ENCODE measurements at regions not wholly inside any gene's neighbourhood (a gene's known extent, or its start where the extent isn't known, plus 50 kb on each side); places are given as distances from the start of the nearest gene placed in this dataset.

GRCh38 chr1:240000634-240001033, 91.0 kb upstream of the FMN2 start:
- peak in 1 of 2 experiments; percentile 6 for DNase-seq

GRCh38 chr1:240001177-240001740, 90.4 kb upstream of the FMN2 start:
- DNase-seq: no peak

- DNase-seq: peak in 1 of 2 experiments; percentile 3
Measured at GRCh38 chr1:240004086-240004749, 87.5 kb upstream of the FMN2 start.

- no peak for DNase-seq
Measured at GRCh38 chr1:240005997-240006650, 85.6 kb upstream of the FMN2 start.

- DNase-seq: no peak
Measured at GRCh38 chr1:240008298-240008697, 83.4 kb upstream of the FMN2 start.

GRCh38 chr1:240014051-240014450, 77.6 kb upstream of the FMN2 start:
- no peak for DNase-seq

- no peak for DNase-seq
Measured at GRCh38 chr1:240018617-240019016, 73.1 kb upstream of the FMN2 start.

GRCh38 chr1:240019524-240019923, 72.2 kb upstream of the FMN2 start:
- no peak for DNase-seq

GRCh38 chr1:240020871-240021270, 70.8 kb upstream of the FMN2 start:
- DNase-seq: no peak

- DNase-seq: no peak
Measured at GRCh38 chr1:240021709-240022108, 70.0 kb upstream of the FMN2 start.

GRCh38 chr1:240027059-240027462, 64.6 kb upstream of the FMN2 start:
- DNase-seq: peak in 1 of 2 experiments; percentile 33

- DNase-seq: no peak
Measured at GRCh38 chr1:240029418-240029817, 62.3 kb upstream of the FMN2 start.

- no peak for DNase-seq
Measured at GRCh38 chr1:240030236-240030635, 61.4 kb upstream of the FMN2 start.

- DNase-seq: peak; percentile 46 to 76
Measured at GRCh38 chr1:240031009-240031408, 60.7 kb upstream of the FMN2 start.

GRCh38 chr1:240031414-240031813, 60.3 kb upstream of the FMN2 start:
- peak in 1 of 2 experiments; percentile 44 for DNase-seq

GRCh38 chr1:240033406-240033805, 58.3 kb upstream of the FMN2 start:
- DNase-seq: no peak

- DNase-seq: no peak
Measured at GRCh38 chr1:240036526-240036925, 55.2 kb upstream of the FMN2 start.
